ENCODE measurements at regions not wholly inside any gene's neighbourhood (a gene's known extent, or its start where the extent isn't known, plus 50 kb on each side); places are given as distances from the start of the nearest gene placed in this dataset.
"Not testable (repeated sequence)": the region's sequence is repeated elsewhere in the genome, so short reads cannot be mapped to it uniquely, and the experiment has no call there.

- not testable (repeated sequence) for TF ChIP-seq EZH2 (IDR thresholded peaks at IDR 0.05; ENCODE audit: borderline replicate concordance, insufficient read depth, low read depth, low read length, poor library complexity, severe bottlenecking); CTCF (IDR thresholded peaks at IDR 0.05)
Observed at GRCh38 chr16:21344361-21344912, 66.3 kb upstream of the CRYM start.
